ENCODE measurements at regions not wholly inside any gene's neighbourhood (a gene's known extent, or its start where the extent isn't known, plus 50 kb on each side); places are given as distances from the start of the nearest gene placed in this dataset.

- Mint-ChIP-seq H3K27me3 (ENCODE audit: low read depth) (peaks cover 50% of the 10 kb centered on the region), H3K36me3 (no peaks in the 10 kb centered on the region), H3K27ac (no peak overlapping the region), H3K9me3 (no peaks in the 10 kb centered on the region), H3K4me1 (no peaks in the 10 kb centered on the region), H3K4me3 (no peak overlapping the region)
- TF ChIP-seq CTCF (IDR thresholded peaks at IDR 0.05; ENCODE audit: unreplicated experiment): no peak
- DNase-seq (ENCODE audit: low spot score in 2 of 2, unreplicated experiment in 2 of 2): no peak
These were observed 143.5 kb upstream of the SOX2 start for GRCh38 chr3:181568248-181568647.

- peaks cover 58% of the 10 kb centered on the region for H3K27me3 Mint-ChIP-seq (ENCODE audit: low read depth)
- DNase-seq (ENCODE audit: low spot score in 2 of 2, unreplicated experiment in 2 of 2): no peak
- H3K9me3 Mint-ChIP-seq: no peaks in the 10 kb centered on the region
- no peaks in the 10 kb centered on the region for H3K4me1 Mint-ChIP-seq
- H3K4me3 Mint-ChIP-seq: no peak overlapping the region
- no peaks in the 10 kb centered on the region for H3K36me3 Mint-ChIP-seq
- TF ChIP-seq CTCF (IDR thresholded peaks at IDR 0.05; ENCODE audit: unreplicated experiment): no peak
- no peak overlapping the region for H3K27ac Mint-ChIP-seq
These were observed 144.2 kb upstream of the SOX2 start for GRCh38 chr3:181567311-181568075.

- peaks cover 8% of the 10 kb centered on the region for H3K4me1 Mint-ChIP-seq
- H3K4me3 Mint-ChIP-seq: no peak overlapping the region
- H3K36me3 Mint-ChIP-seq: no peaks in the 10 kb centered on the region
- no peak overlapping the region for H3K27ac Mint-ChIP-seq
- TF ChIP-seq CTCF (IDR thresholded peaks at IDR 0.05; ENCODE audit: unreplicated experiment): no peak
- peaks cover 74% of the 10 kb centered on the region for H3K27me3 Mint-ChIP-seq (ENCODE audit: low read depth)
- no peaks in the 10 kb centered on the region for H3K9me3 Mint-ChIP-seq
- DNase-seq (ENCODE audit: low spot score in 2 of 2, unreplicated experiment in 2 of 2): no peak
These were observed 146.3 kb upstream of the SOX2 start for GRCh38 chr3:181565416-181565815.

- no peak overlapping the region for H3K4me3 Mint-ChIP-seq
- H3K36me3 Mint-ChIP-seq: no peaks in the 10 kb centered on the region
- H3K27me3 Mint-ChIP-seq (ENCODE audit: low read depth): peaks cover 74% of the 10 kb centered on the region
- no peaks in the 10 kb centered on the region for H3K9me3 Mint-ChIP-seq
- no peak for TF ChIP-seq CTCF (IDR thresholded peaks at IDR 0.05; ENCODE audit: unreplicated experiment)
- no peak overlapping the region for H3K27ac Mint-ChIP-seq
- H3K4me1 Mint-ChIP-seq: peaks cover 8% of the 10 kb centered on the region
- DNase-seq (ENCODE audit: low spot score in 2 of 2, unreplicated experiment in 2 of 2): no peak
These were observed 147.5 kb upstream of the SOX2 start for GRCh38 chr3:181564222-181564621.

GRCh38 chr3:181561139-181562031, 150.3 kb upstream of the SOX2 start:
- no peak overlapping the region for H3K27ac Mint-ChIP-seq
- TF ChIP-seq CTCF (IDR thresholded peaks at IDR 0.05; ENCODE audit: unreplicated experiment): no peak
- H3K9me3 Mint-ChIP-seq: no peaks in the 10 kb centered on the region
- no peak overlapping the region for H3K4me3 Mint-ChIP-seq
- peaks cover 84% of the 10 kb centered on the region for H3K27me3 Mint-ChIP-seq (ENCODE audit: low read depth)
- no peaks in the 10 kb centered on the region for H3K36me3 Mint-ChIP-seq
- no peak for DNase-seq (ENCODE audit: low spot score in 2 of 2, unreplicated experiment in 2 of 2)
- H3K4me1 Mint-ChIP-seq: peaks cover 8% of the 10 kb centered on the region
